GM23338 (cell line): ENCODE measurements at regions not wholly inside any gene's neighbourhood (a gene's known extent, or its start where the extent isn't known, plus 50 kb on each side); places are given as distances from the start of the nearest gene placed in this dataset.

Experiments
- ATAC-seq: fragments of 200-7000 bp; cut with Tn5 transposase; 3 replicates; pipeline ENCODE4 v1.9.1; 2020
- DNase-seq: peaks from one replicate; pipeline ENCODE4 v3.0.0-alpha.2; 2015; ENCODE audit warnings: low spot score
- H2AFZ ChIP-seq: fragments of 200-600 bp; sonication (generic); 2 replicates; pipeline ENCODE4 v1.8.0; 2016; ENCODE audit warnings: antibody characterized with exemption, mild to moderate bottlenecking, moderate library complexity
- H3F3A ChIP-seq: fragments of 200-600 bp; sonication (generic); replicated peaks from 2 replicates; pipeline ENCODE4 v1.8.0; 2017; ENCODE audit warnings: antibody characterized with exemption, mixed run types, low read depth
- H3K27ac ChIP-seq: fragments of 200-600 bp; sonication (generic); 2 replicates; pipeline ENCODE4 v1.6.1; 2016; ENCODE audit warnings: low read depth
- H3K27me3 ChIP-seq: fragments of 200-600 bp; sonication (generic); 2 replicates; pipeline ENCODE4 v1.8.0; 2016; ENCODE audit warnings: mild to moderate bottlenecking, mixed run types, moderate library complexity; ENCODE audit not compliant: insufficient read depth
- H3K36me3 ChIP-seq: fragments of 200-600 bp; sonication (generic); 2 replicates; pipeline ENCODE4 v1.8.0; 2016; ENCODE audit warnings: mild to moderate bottlenecking; ENCODE audit not compliant: insufficient read depth
- H3K4me1 ChIP-seq: fragments of 200-600 bp; sonication (generic); 2 replicates; pipeline ENCODE4 v1.8.0; 2016; ENCODE audit warnings: mild to moderate bottlenecking, moderate library complexity; ENCODE audit not compliant: insufficient read depth
- H3K4me2 ChIP-seq: fragments of 200-600 bp; sonication (generic); 2 replicates; pipeline ENCODE4 v1.7.1; 2017; ENCODE audit warnings: mixed run types
- H3K4me3 ChIP-seq: fragments of 200-600 bp; sonication (generic); 2 replicates; pipeline ENCODE4 v1.6.1; 2016; ENCODE audit warnings: mixed run types
- H3K79me2 ChIP-seq: fragments of 200-600 bp; sonication (generic); replicated peaks from 2 replicates; pipeline ENCODE4 v1.8.0; 2017; ENCODE audit warnings: mild to moderate bottlenecking; ENCODE audit not compliant: insufficient read depth
- H3K9me2 ChIP-seq: fragments of 200-600 bp; sonication (generic); 2 replicates; pipeline ENCODE4 v1.8.0; 2017; ENCODE audit not compliant: insufficient read depth
- H4K20me1 ChIP-seq: fragments of 200-600 bp; sonication (generic); replicated peaks from 2 replicates; pipeline ENCODE4 v1.8.0; 2017; ENCODE audit warnings: mild to moderate bottlenecking; ENCODE audit not compliant: insufficient read depth
- H3K27ac Mint-ChIP-seq: 2 replicates; pipeline ENCODE4 v1.8.0; 2020; ENCODE audit warnings: inconsistent platforms, mild to moderate bottlenecking, moderate library complexity, mixed read lengths
- H3K27me3 Mint-ChIP-seq: 3 replicates; pipeline ENCODE4 v1.8.0; 2022; ENCODE audit warnings: low read depth, mild to moderate bottlenecking, moderate library complexity, mixed read lengths, inconsistent platforms; ENCODE audit not compliant: insufficient read depth, poor library complexity
- H3K36me3 Mint-ChIP-seq: 3 replicates; pipeline ENCODE4 v1.8.0; 2021; ENCODE audit warnings: low read depth, mild to moderate bottlenecking, inconsistent platforms, moderate library complexity, mixed read lengths
- H3K4me1 Mint-ChIP-seq: 3 replicates; pipeline ENCODE4 v1.8.0; 2020; ENCODE audit warnings: mild to moderate bottlenecking, inconsistent platforms, mixed read lengths
- H3K4me3 Mint-ChIP-seq: 3 replicates; pipeline ENCODE4 v1.8.0; 2021; ENCODE audit warnings: moderate library complexity, mild to moderate bottlenecking, inconsistent platforms, mixed read lengths
- H3K9me3 Mint-ChIP-seq: 3 replicates; pipeline ENCODE4 v1.8.0; 2020; ENCODE audit warnings: moderate library complexity, mild to moderate bottlenecking, inconsistent platforms, mixed read lengths
- CTCF ChIP-seq, 2 experiments: fragments of 200-600 bp in 1 of 2; sonication (generic) in 1 of 2; conservative IDR thresholded peaks; 2 replicates each; pipeline versions ENCODE4 v1.5.1 to v1.6.1; 2016 to 2017; ENCODE audit warnings: antibody characterized with exemption in 2 of 2, low read depth in 2 of 2, mild to moderate bottlenecking in 2 of 2, moderate library complexity in 1 of 2
- EZH2phosphoT487 ChIP-seq: fragments of 200-600 bp; sonication (generic); IDR thresholded peaks from one replicate; pipeline ENCODE4 v1.8.1; 2018; ENCODE audit warnings: antibody characterized with exemption; ENCODE audit not compliant: unreplicated experiment
- JUNB ChIP-seq: IDR thresholded peaks from one replicate; pipeline ENCODE4 v1.6.1; 2016; ENCODE audit warnings: antibody characterized with exemption; ENCODE audit not compliant: unreplicated experiment
- ZNF331 ChIP-seq: fragments of 250-450 bp; sonication (Bioruptor Pico); IDR thresholded peaks from 2 replicates; pipeline ENCODE4 v1.5.0; 2020; ENCODE audit warnings: low read depth, mild to moderate bottlenecking, moderate library complexity
- ZNF462 ChIP-seq: fragments of 250-450 bp; sonication (Bioruptor Pico); IDR thresholded peaks from 2 replicates; pipeline ENCODE4 v1.5.0; 2020; ENCODE audit warnings: mild to moderate bottlenecking, moderate library complexity

GRCh38 chr3:139236336-139236735, 107.5 kb upstream of the MRPS22 start:
- H3K36me3 Mint-ChIP-seq = no peaks in the 10 kb centered on the region
- H3K4me3 Mint-ChIP-seq = no peak overlapping the region
- H4K20me1 ChIP-seq = no peaks in the 10 kb centered on the region
- H3K9me3 Mint-ChIP-seq = no peaks in the 10 kb centered on the region
- H3K27ac ChIP-seq = no peak overlapping the region
- TF ChIP-seq ZNF331 (CRISPR knock-in tag) = no peak
- no peak for TF ChIP-seq ZNF462
- TF ChIP-seq EZH2phosphoT487 = no peak
- no peak for TF ChIP-seq JUNB
- TF ChIP-seq CTCF (conservative IDR thresholded peaks at IDR 0.05; ENCODE audit: low read depth in 2 of 2) = no peak
- no peaks in the 10 kb centered on the region for H3K4me1 ChIP-seq
- H3K27ac Mint-ChIP-seq = no peak overlapping the region
- no peak overlapping the region for H2AFZ ChIP-seq
- no peak overlapping the region for H3K4me2 ChIP-seq
- H3K9me2 ChIP-seq = no peaks in the 10 kb centered on the region
- H3K79me2 ChIP-seq = no peaks in the 10 kb centered on the region
- no peaks in the 10 kb centered on the region for H3F3A ChIP-seq
- no peaks in the 10 kb centered on the region for H3K27me3 ChIP-seq
- no peak for DNase-seq
- no peak overlapping the region for H3K4me3 ChIP-seq
- H3K27me3 Mint-ChIP-seq = peaks cover 9% of the 10 kb centered on the region
- H3K36me3 ChIP-seq = no peaks in the 10 kb centered on the region
- H3K4me1 Mint-ChIP-seq = peaks cover 4% of the 10 kb centered on the region; the same call in 1 of the 3 replicates
- ATAC-seq = no peak
